ENCODE measurements at regions not wholly inside any gene's neighbourhood (a gene's known extent, or its start where the extent isn't known, plus 50 kb on each side); places are given as distances from the start of the nearest gene placed in this dataset.

DNA sequence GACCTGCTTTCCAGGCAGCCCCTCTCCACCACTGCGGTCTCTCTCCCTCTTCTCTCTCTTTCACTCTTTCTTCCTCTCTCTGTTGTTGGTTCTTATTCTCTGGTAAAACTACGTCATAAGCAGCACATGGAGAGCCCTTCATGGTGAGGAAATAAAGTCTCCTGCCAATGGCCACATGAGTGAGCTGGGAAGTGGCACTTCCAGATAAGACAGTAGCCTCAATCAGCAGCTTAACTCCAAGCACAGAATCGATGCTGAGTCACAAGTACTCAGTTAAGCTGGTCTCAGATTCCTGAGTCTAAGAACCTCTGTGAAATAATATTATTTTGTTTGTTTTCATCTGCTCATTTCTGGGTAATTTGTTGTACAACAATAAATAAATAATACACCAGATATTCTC, 500.1 kb downstream of the GABRG2 start:
- Histone ChIP-seq H3K4me2 (ENCODE audit: extremely low read depth, insufficient read depth, low read length) (no peak overlapping the region), H3K36me3 (ENCODE audit: control insufficient read depth, insufficient read depth, low read length) (no peaks in the 10 kb centered on the region), H3K27ac (ENCODE audit: insufficient read depth, low read length) (no peak overlapping the region), H2AFZ (ENCODE audit: low read length) (no peak overlapping the region), H4K20me1 (ENCODE audit: control insufficient read depth, extremely low read depth, insufficient read depth, low read length) (no peaks in the 10 kb centered on the region), H3K4me3 (replicated peaks in 1 of 4; ENCODE audit: control extremely low read depth in 1 of 4, insufficient read depth in 1 of 4, low read depth in 3 of 4, low read length in 4 of 4) (no peak overlapping the region), H3K79me2 (ENCODE audit: control insufficient read depth, insufficient read depth, low read length) (no peaks in the 10 kb centered on the region), H3K27me3 (ENCODE audit: control insufficient read depth, insufficient read depth, low read length) (no peaks in the 10 kb centered on the region), H3K9me3 (ENCODE audit: control insufficient read depth, insufficient read depth, low read depth, low read length) (no peaks in the 10 kb centered on the region), H3K9ac (ENCODE audit: insufficient read depth, low read length) (no peak overlapping the region), H3K4me1 (ENCODE audit: control insufficient read depth, extremely low read depth, insufficient read depth, low read length) (no peaks in the 10 kb centered on the region)
- no peak for DNase-seq (ENCODE audit: low read depth in 2 of 2)
- TF ChIP-seq CTCF (conservative IDR thresholded peaks at IDR 0.05 in 1 of 2, IDR thresholded peaks at IDR 0.05 in 1 of 2; ENCODE audit: low read depth in 1 of 2, low read length in 2 of 2), result no peak
- no peak for TF ChIP-seq EZH2 (IDR thresholded peaks at IDR 0.05; ENCODE audit: low read length, missing control alignments)

DNA sequence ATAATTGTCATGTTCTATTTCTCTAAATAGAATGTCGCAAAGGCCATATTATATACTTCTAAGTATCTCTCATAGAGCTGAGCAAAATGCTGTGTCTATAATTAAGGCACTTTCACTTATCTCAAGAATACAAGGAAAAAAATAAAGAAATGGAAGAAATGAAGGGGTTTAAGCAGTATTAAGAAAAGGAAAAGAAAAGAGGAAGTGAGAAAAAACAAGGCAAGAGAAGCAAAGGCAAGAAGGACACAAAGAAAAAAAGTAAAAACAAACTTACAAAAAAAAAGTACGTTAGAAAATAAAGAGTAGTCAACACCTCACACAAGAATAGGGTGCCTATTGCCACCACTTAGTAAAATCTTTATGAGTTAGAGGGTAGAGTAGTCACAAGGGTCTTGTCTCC, 506.2 kb downstream of the GABRG2 start:
- TF ChIP-seq EZH2 (IDR thresholded peaks at IDR 0.05; ENCODE audit: low read length, missing control alignments) (no peak), CTCF (conservative IDR thresholded peaks at IDR 0.05 in 1 of 2, IDR thresholded peaks at IDR 0.05 in 1 of 2; ENCODE audit: low read depth in 1 of 2, low read length in 2 of 2) (no peak)
- Histone ChIP-seq H3K36me3 (ENCODE audit: control insufficient read depth, insufficient read depth, low read length) (no peaks in the 10 kb centered on the region), H2AFZ (ENCODE audit: low read length) (no peak overlapping the region), H3K27me3 (ENCODE audit: control insufficient read depth, insufficient read depth, low read length) (no peaks in the 10 kb centered on the region), H3K9ac (ENCODE audit: insufficient read depth, low read length) (no peak overlapping the region), H3K4me2 (ENCODE audit: extremely low read depth, insufficient read depth, low read length) (no peak overlapping the region), H3K4me3 (replicated peaks in 1 of 4; ENCODE audit: control extremely low read depth in 1 of 4, insufficient read depth in 1 of 4, low read depth in 3 of 4, low read length in 4 of 4) (no peak overlapping the region), H3K27ac (ENCODE audit: insufficient read depth, low read length) (no peak overlapping the region), H4K20me1 (ENCODE audit: control insufficient read depth, extremely low read depth, insufficient read depth, low read length) (no peaks in the 10 kb centered on the region), H3K79me2 (ENCODE audit: control insufficient read depth, insufficient read depth, low read length) (no peaks in the 10 kb centered on the region), H3K4me1 (ENCODE audit: control insufficient read depth, extremely low read depth, insufficient read depth, low read length) (no peaks in the 10 kb centered on the region), H3K9me3 (ENCODE audit: control insufficient read depth, insufficient read depth, low read depth, low read length) (no peaks in the 10 kb centered on the region)
- DNase-seq (ENCODE audit: low read depth in 2 of 2), result no peak

- Histone ChIP-seq H3K27ac (ENCODE audit: insufficient read depth, low read length) (no peak overlapping the region), H2AFZ (ENCODE audit: low read length) (no peak overlapping the region), H3K79me2 (ENCODE audit: control insufficient read depth, insufficient read depth, low read length) (no peaks in the 10 kb centered on the region), H3K9ac (ENCODE audit: insufficient read depth, low read length) (no peak overlapping the region), H3K4me1 (ENCODE audit: control insufficient read depth, extremely low read depth, insufficient read depth, low read length) (no peaks in the 10 kb centered on the region), H3K9me3 (ENCODE audit: control insufficient read depth, insufficient read depth, low read depth, low read length) (no peaks in the 10 kb centered on the region), H3K4me2 (ENCODE audit: extremely low read depth, insufficient read depth, low read length) (no peak overlapping the region), H4K20me1 (ENCODE audit: control insufficient read depth, extremely low read depth, insufficient read depth, low read length) (no peaks in the 10 kb centered on the region), H3K4me3 (replicated peaks in 1 of 4; ENCODE audit: control extremely low read depth in 1 of 4, insufficient read depth in 1 of 4, low read depth in 3 of 4, low read length in 4 of 4) (no peak overlapping the region), H3K36me3 (ENCODE audit: control insufficient read depth, insufficient read depth, low read length) (no peaks in the 10 kb centered on the region), H3K27me3 (ENCODE audit: control insufficient read depth, insufficient read depth, low read length) (no peaks in the 10 kb centered on the region)
- TF ChIP-seq EZH2 (IDR thresholded peaks at IDR 0.05; ENCODE audit: low read length, missing control alignments) (no peak), CTCF (conservative IDR thresholded peaks at IDR 0.05 in 1 of 2, IDR thresholded peaks at IDR 0.05 in 1 of 2; ENCODE audit: low read depth in 1 of 2, low read length in 2 of 2) (no peak)
- DNase-seq (ENCODE audit: low read depth in 2 of 2), result no peak
Observed at GRCh38 chr5:162591724-162592123, 524.2 kb downstream of the GABRG2 start.
